Neural cell (in vitro differentiated cells): ENCODE measurements at regions not wholly inside any gene's neighbourhood (a gene's known extent, or its start where the extent isn't known, plus 50 kb on each side); places are given as distances from the start of the nearest gene placed in this dataset.

Source experiments
- H2AFZ ChIP-seq: fragments of 200-600, 300-800 bp; sonication (generic), shearing (Covaris generic); 2 replicates; pipeline ENCODE4 v1.6.0; 2014; ENCODE audit warnings: low read depth, mild to moderate bottlenecking, antibody characterized with exemption, low read length, moderate library complexity
- H3F3A ChIP-seq: fragments of 200-600 bp; shearing (Covaris generic); 2 replicates; pipeline ENCODE4 v1.6.1; 2016; ENCODE audit warnings: mild to moderate bottlenecking, moderate library complexity, mixed read lengths, antibody characterized with exemption, low read length; ENCODE audit not compliant: insufficient read depth, poor library complexity, severe bottlenecking
- H3K27ac ChIP-seq: fragments of 200-600, 300-800 bp; sonication (generic), shearing (Covaris generic); 2 replicates; pipeline ENCODE4 v1.5.1; 2014; ENCODE audit warnings: mild to moderate bottlenecking, low read length, moderate library complexity
- H3K27me3 ChIP-seq: fragments of 300-800, 200-600 bp; sonication (generic), shearing (Covaris generic); 2 replicates; pipeline ENCODE4 v1.6.0; 2014; ENCODE audit warnings: mild to moderate bottlenecking, low read depth, low read length, moderate library complexity; ENCODE audit not compliant: insufficient read depth
- H3K36me3 ChIP-seq: fragments of 300-800, 200-600 bp; sonication (generic), shearing (Covaris generic); 2 replicates; pipeline ENCODE4 v1.5.1; 2014; ENCODE audit warnings: mild to moderate bottlenecking, antibody characterized with exemption, low read length, moderate library complexity; ENCODE audit not compliant: insufficient read depth
- H3K4me2 ChIP-seq: fragments of 300-800, 200-600 bp; sonication (generic), shearing (Covaris generic); 2 replicates; pipeline ENCODE4 v1.6.0; 2014; ENCODE audit warnings: mild to moderate bottlenecking, low read length
- H3K4me3 ChIP-seq: fragments of 300-800, 200-600 bp; sonication (generic), shearing (Covaris generic); 2 replicates; pipeline ENCODE4 v1.5.1; 2014; ENCODE audit warnings: mild to moderate bottlenecking, low read length, moderate library complexity
- H3K79me2 ChIP-seq: fragments of 200-600 bp; shearing (Covaris generic); replicated peaks from 2 replicates; pipeline ENCODE4 v1.6.0; 2014; ENCODE audit warnings: mild to moderate bottlenecking, low read length, moderate library complexity; ENCODE audit not compliant: insufficient read depth
- H3K9ac ChIP-seq: fragments of 300-800, 200-600 bp; sonication (generic), shearing (Covaris generic); 2 replicates; pipeline ENCODE4 v1.6.1; 2016; ENCODE audit warnings: mild to moderate bottlenecking, low read length, mixed read lengths
- H3K9me2 ChIP-seq: fragments of 200-600 bp; shearing (Covaris generic); 2 replicates; pipeline ENCODE4 v1.6.1; 2016; ENCODE audit warnings: mild to moderate bottlenecking, low read length, mixed read lengths; ENCODE audit not compliant: insufficient read depth
- H3K9me3 ChIP-seq: fragments of 200-600, 300-800 bp; sonication (generic), shearing (Covaris generic); 2 replicates; pipeline ENCODE4 v1.6.1; 2016; ENCODE audit warnings: mild to moderate bottlenecking, mixed run types, low read length, moderate library complexity, mixed read lengths
- H4K20me1 ChIP-seq: fragments of 200-600 bp; shearing (Covaris generic); 2 replicates; pipeline ENCODE4 v1.6.1; 2016; ENCODE audit warnings: mild to moderate bottlenecking, mixed run types; ENCODE audit not compliant: insufficient read depth
- EP300 ChIP-seq: fragments of 450-650 bp; conservative IDR thresholded peaks from 2 replicates; pipeline ENCODE4 v1.6.1; 2014; ENCODE audit warnings: antibody characterized with exemption, mild to moderate bottlenecking, moderate library complexity; ENCODE audit not compliant: poor library complexity, severe bottlenecking
- EZH2 ChIP-seq: fragments of 200-600, 300-800 bp; shearing (Covaris generic), sonication (generic); IDR thresholded peaks from 2 replicates; pipeline ENCODE4 v1.6.1; 2014; ENCODE audit warnings: antibody characterized with exemption, low read length, borderline replicate concordance, mild to moderate bottlenecking; ENCODE audit not compliant: insufficient read depth, poor library complexity, severe bottlenecking
- MXI1 ChIP-seq: fragments of 450-650 bp; conservative IDR thresholded peaks from 2 replicates; pipeline ENCODE4 v1.6.1; 2014; ENCODE audit warnings: antibody characterized with exemption, mild to moderate bottlenecking; ENCODE audit not compliant: poor library complexity, severe bottlenecking
- POLR2AphosphoS5 ChIP-seq: IDR thresholded peaks from 2 replicates; pipeline ENCODE4 v1.6.1; 2012
- RAD21 ChIP-seq: fragments of 450-650 bp; conservative IDR thresholded peaks from 2 replicates; pipeline ENCODE4 v1.6.1; 2014; ENCODE audit warnings: antibody characterized with exemption, mild to moderate bottlenecking, moderate library complexity
- SMC3 ChIP-seq: fragments of 450-650 bp; conservative IDR thresholded peaks from 2 replicates; pipeline ENCODE4 v1.6.1; 2014; ENCODE audit warnings: antibody characterized with exemption, mild to moderate bottlenecking, moderate library complexity; ENCODE audit not compliant: poor library complexity
- TAF1 ChIP-seq: IDR thresholded peaks from 2 replicates; pipeline ENCODE4 v1.6.1; 2012; ENCODE audit warnings: low read depth
- TF ChIP-seq, protein P1 (sequence below): IDR thresholded peaks from 2 replicates; pipeline ENCODE4 v1.6.1; 2012; ENCODE audit warnings: borderline replicate concordance
- TF ChIP-seq, protein P2 (sequence below): fragments of 450-650 bp; IDR thresholded peaks from 2 replicates; pipeline ENCODE4 v1.5.1; 2014; ENCODE audit warnings: antibody characterized with exemption, mild to moderate bottlenecking, moderate library complexity; ENCODE audit not compliant: poor library complexity, severe bottlenecking

DNA sequence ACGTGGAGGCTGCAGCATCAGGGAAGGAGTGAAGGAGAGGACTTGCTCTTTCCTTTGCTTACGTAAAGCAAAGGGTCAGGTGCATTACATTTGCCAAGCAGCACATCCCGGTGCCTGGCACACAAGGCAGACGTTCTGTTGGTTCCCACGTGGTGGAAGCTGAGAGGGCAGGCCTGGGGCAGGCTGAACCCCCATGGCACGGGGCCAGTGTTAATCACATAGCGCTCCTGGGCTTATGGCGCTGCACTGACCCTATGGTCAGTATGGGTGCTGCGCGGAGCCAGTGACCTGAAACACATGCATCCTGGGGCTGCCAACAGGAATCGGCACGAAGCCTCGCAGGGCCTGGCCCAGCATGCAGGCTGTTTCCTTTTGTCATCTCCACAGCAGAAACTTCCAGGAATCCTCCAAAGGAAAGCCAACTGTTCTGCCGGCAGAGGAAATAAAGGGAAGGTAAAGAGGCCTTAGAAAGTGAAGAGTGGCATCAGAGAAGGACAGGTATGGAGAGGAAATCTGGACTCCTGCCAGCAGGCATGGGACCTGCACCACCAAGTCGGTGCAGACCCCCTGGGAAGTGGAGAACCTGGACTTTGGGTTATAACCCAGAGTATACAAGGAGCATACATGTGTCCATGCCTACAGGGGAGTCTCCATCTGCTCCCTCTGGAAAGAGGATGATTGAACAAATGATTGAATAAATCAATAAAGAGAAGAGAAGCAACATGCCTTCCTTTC lies 560.2 kb downstream of the TCERG1L start:
- no peak overlapping the region for H2AFZ ChIP-seq
- no peaks in the 10 kb centered on the region for H3K79me2 ChIP-seq
- no peak overlapping the region for H3K9ac ChIP-seq
- no peaks in the 10 kb centered on the region for H3K27me3 ChIP-seq
- no peaks in the 10 kb centered on the region for H3K9me2 ChIP-seq
- no peaks in the 10 kb centered on the region for H3K36me3 ChIP-seq
- no peak overlapping the region for H3K27ac ChIP-seq
- no peaks in the 10 kb centered on the region for H4K20me1 ChIP-seq
- TF ChIP-seq, protein P1, sequence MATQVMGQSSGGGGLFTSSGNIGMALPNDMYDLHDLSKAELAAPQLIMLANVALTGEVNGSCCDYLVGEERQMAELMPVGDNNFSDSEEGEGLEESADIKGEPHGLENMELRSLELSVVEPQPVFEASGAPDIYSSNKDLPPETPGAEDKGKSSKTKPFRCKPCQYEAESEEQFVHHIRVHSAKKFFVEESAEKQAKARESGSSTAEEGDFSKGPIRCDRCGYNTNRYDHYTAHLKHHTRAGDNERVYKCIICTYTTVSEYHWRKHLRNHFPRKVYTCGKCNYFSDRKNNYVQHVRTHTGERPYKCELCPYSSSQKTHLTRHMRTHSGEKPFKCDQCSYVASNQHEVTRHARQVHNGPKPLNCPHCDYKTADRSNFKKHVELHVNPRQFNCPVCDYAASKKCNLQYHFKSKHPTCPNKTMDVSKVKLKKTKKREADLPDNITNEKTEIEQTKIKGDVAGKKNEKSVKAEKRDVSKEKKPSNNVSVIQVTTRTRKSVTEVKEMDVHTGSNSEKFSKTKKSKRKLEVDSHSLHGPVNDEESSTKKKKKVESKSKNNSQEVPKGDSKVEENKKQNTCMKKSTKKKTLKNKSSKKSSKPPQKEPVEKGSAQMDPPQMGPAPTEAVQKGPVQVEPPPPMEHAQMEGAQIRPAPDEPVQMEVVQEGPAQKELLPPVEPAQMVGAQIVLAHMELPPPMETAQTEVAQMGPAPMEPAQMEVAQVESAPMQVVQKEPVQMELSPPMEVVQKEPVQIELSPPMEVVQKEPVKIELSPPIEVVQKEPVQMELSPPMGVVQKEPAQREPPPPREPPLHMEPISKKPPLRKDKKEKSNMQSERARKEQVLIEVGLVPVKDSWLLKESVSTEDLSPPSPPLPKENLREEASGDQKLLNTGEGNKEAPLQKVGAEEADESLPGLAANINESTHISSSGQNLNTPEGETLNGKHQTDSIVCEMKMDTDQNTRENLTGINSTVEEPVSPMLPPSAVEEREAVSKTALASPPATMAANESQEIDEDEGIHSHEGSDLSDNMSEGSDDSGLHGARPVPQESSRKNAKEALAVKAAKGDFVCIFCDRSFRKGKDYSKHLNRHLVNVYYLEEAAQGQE = no peak
- no peak for TF ChIP-seq TAF1
- no peak for TF ChIP-seq EZH2
- no peak for TF ChIP-seq EP300
- no peak for TF ChIP-seq MXI1
- TF ChIP-seq, protein P2, sequence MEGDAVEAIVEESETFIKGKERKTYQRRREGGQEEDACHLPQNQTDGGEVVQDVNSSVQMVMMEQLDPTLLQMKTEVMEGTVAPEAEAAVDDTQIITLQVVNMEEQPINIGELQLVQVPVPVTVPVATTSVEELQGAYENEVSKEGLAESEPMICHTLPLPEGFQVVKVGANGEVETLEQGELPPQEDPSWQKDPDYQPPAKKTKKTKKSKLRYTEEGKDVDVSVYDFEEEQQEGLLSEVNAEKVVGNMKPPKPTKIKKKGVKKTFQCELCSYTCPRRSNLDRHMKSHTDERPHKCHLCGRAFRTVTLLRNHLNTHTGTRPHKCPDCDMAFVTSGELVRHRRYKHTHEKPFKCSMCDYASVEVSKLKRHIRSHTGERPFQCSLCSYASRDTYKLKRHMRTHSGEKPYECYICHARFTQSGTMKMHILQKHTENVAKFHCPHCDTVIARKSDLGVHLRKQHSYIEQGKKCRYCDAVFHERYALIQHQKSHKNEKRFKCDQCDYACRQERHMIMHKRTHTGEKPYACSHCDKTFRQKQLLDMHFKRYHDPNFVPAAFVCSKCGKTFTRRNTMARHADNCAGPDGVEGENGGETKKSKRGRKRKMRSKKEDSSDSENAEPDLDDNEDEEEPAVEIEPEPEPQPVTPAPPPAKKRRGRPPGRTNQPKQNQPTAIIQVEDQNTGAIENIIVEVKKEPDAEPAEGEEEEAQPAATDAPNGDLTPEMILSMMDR = no peak
- TF ChIP-seq RAD21 = no peak
- TF ChIP-seq SMC3 = no peak
- TF ChIP-seq POLR2AphosphoS5 = no peak
- H3K4me2 ChIP-seq = no peak overlapping the region
- H3K4me3 ChIP-seq = no peak overlapping the region
- no peaks in the 10 kb centered on the region for H3F3A ChIP-seq
- no peaks in the 10 kb centered on the region for H3K9me3 ChIP-seq

DNA sequence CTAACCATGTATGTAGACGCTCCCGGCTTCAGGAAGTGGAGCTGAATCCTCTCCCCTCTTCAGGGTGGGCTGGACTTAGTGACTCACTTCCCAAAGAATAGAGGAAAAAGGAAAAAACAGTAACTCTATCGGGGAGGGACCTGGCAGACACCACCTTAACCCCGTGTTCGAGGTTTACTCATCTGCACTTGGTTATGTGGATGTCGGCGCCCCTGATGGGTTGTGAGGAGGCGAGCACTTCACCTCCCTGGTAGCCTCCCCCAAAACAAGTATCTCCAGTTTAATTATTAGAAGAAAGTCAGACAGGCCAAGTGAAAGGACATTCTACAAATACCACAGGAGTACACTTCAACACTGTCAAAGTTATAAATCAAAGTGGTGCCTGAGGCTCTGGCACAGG lies 559.7 kb downstream of the TCERG1L start:
- no peaks in the 10 kb centered on the region for H3F3A ChIP-seq
- H3K79me2 ChIP-seq = no peaks in the 10 kb centered on the region
- no peaks in the 10 kb centered on the region for H4K20me1 ChIP-seq
- TF ChIP-seq MXI1 (no peak), EZH2 (no peak), EP300 (no peak)
- TF ChIP-seq, protein P1 = no peak
- no peak overlapping the region for H2AFZ ChIP-seq
- H3K9me2 ChIP-seq = no peaks in the 10 kb centered on the region
- H3K36me3 ChIP-seq = no peaks in the 10 kb centered on the region
- H3K4me3 ChIP-seq = no peak overlapping the region
- H3K27ac ChIP-seq = no peak overlapping the region
- no peaks in the 10 kb centered on the region for H3K27me3 ChIP-seq
- no peak overlapping the region for H3K9ac ChIP-seq
- H3K4me2 ChIP-seq = no peak overlapping the region
- no peaks in the 10 kb centered on the region for H3K9me3 ChIP-seq
